Esophagus muscularis mucosa (tissue), 4 donors: ENCODE measurements at regions not wholly inside any gene's neighbourhood (a gene's known extent, or its start where the extent isn't known, plus 50 kb on each side); places are given as distances from the start of the nearest gene placed in this dataset.

Experiments
- DNase-seq: peaks from one replicate; pipeline ENCODE4 v3.0.0-alpha.2; 2017; ENCODE audit errors: extremely low spot score
- H3K27ac ChIP-seq, 4 donors: fragments of 200-600 bp; sonication (generic); replicated peaks in 1 of 4; 1 replicate in 3 of 4; 2 replicates in 1 of 4; pipeline ENCODE4 v1.5.1; 2016 to 2019; ENCODE audit warnings: mild to moderate bottlenecking in 1 of 4
- H3K27me3 ChIP-seq, 4 donors: fragments of 200-600 bp; sonication (generic); one replicate each; pipeline versions ENCODE4 v1.5.1 to v1.6.0; 2016 to 2019
- H3K36me3 ChIP-seq, 4 donors: fragments of 200-600 bp; sonication (generic); one replicate each; pipeline ENCODE4 v1.5.1; 2016 to 2019
- H3K4me1 ChIP-seq, 4 donors: fragments of 200-600 bp; sonication (generic); one replicate each; pipeline ENCODE4 v1.5.1; 2016 to 2019
- H3K4me3 ChIP-seq, 4 donors: fragments of 200-600 bp; sonication (generic); 1 replicate in 2 of 4; 2 replicates in 2 of 4; pipeline ENCODE4 v1.5.1; 2016 to 2019; ENCODE audit warnings: mild to moderate bottlenecking in 4 of 4, moderate library complexity in 1 of 4
- H3K9me3 ChIP-seq, 4 donors: fragments of 200-600 bp; sonication (generic); 1 replicate in 3 of 4; 2 replicates in 1 of 4; pipeline ENCODE4 v1.5.1; 2016 to 2019
- EP300 ChIP-seq: sonication (generic); formaldehyde crosslinking; IDR thresholded peaks from one replicate; pipeline ENCODE4 v1.6.1; 2017; ENCODE audit warnings: antibody characterized with exemption
- POLR2A ChIP-seq: fragments of 450-650 bp; IDR thresholded peaks from one replicate; pipeline ENCODE4 v1.6.1; 2017; ENCODE audit warnings: antibody characterized with exemption, moderate library complexity, mild to moderate bottlenecking, low read depth
- POLR2AphosphoS5 ChIP-seq, 2 donors: sonication (generic); formaldehyde crosslinking; IDR thresholded peaks; one replicate each; pipeline ENCODE4 v1.6.1; 2017; ENCODE audit warnings: antibody characterized with exemption in 2 of 2
- WGBS: methylation state at CpG from one replicate; pipeline ENCODE4 v1.1.5; 2018; 5-methylcytosine and 5-hydroxymethylcytosine counted together
- intact Hi-C: fragments of 100-400 bp; cut with DNase I; formaldehyde crosslinking; loops from one replicate; pipeline ENCODE4 v1.15.1; 2023
- TF ChIP-seq, protein P1 (sequence below), 3 experiments: fragments of 200-600 bp in 2 of 3; fragments of 450-650 bp in 1 of 3; sonication (generic) in 2 of 3; IDR thresholded peaks; one replicate each; pipeline ENCODE4 v1.5.1; 2017 to 2019; ENCODE audit warnings: antibody characterized with exemption in 3 of 3, mild to moderate bottlenecking in 2 of 3, moderate library complexity in 1 of 3

DNA sequence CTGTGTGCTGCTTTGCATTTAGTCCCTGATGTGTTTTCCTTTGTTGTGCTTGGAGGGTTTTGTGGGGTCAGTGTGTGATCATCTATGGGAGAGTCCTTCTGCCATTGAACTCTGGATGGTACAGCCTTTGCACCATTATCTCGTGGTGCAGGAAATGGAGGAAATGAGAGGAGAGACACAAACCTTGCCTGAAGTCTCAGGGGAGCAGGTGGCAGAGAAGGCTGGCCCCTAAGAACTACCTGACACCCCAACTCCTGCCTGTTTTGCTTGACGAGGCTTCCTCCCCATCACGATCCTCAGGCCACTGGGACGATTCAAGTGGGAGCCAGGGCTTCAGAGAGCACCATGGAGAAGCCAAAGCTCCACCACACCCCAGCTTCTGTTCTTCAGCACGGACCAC, 1316.4 kb downstream of the TBC1D22A start:
- Histone ChIP-seq H3K4me3 (no peak overlapping the region), H3K27ac (no peak overlapping the region), H3K4me1 (no peaks in the 10 kb centered on the region), H3K36me3 (no peaks in the 10 kb centered on the region), H3K9me3 (no peaks in the 10 kb centered on the region), H3K27me3 (peaks cover 0 to 25% (median 0%) of the 10 kb centered on the region in 4 donors)
- 74% methylated on average over 5 of the region's 5 CpGs for WGBS
- no peak for DNase-seq
- intact Hi-C loops, result no loop called here
- TF ChIP-seq EP300, result no peak
- no peak for TF ChIP-seq POLR2AphosphoS5 (IDR thresholded peaks at IDR 0.05)
- TF ChIP-seq, protein P1, sequence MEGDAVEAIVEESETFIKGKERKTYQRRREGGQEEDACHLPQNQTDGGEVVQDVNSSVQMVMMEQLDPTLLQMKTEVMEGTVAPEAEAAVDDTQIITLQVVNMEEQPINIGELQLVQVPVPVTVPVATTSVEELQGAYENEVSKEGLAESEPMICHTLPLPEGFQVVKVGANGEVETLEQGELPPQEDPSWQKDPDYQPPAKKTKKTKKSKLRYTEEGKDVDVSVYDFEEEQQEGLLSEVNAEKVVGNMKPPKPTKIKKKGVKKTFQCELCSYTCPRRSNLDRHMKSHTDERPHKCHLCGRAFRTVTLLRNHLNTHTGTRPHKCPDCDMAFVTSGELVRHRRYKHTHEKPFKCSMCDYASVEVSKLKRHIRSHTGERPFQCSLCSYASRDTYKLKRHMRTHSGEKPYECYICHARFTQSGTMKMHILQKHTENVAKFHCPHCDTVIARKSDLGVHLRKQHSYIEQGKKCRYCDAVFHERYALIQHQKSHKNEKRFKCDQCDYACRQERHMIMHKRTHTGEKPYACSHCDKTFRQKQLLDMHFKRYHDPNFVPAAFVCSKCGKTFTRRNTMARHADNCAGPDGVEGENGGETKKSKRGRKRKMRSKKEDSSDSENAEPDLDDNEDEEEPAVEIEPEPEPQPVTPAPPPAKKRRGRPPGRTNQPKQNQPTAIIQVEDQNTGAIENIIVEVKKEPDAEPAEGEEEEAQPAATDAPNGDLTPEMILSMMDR (IDR thresholded peaks at IDR 0.05), result no peak
- TF ChIP-seq POLR2A, result no peak

DNA sequence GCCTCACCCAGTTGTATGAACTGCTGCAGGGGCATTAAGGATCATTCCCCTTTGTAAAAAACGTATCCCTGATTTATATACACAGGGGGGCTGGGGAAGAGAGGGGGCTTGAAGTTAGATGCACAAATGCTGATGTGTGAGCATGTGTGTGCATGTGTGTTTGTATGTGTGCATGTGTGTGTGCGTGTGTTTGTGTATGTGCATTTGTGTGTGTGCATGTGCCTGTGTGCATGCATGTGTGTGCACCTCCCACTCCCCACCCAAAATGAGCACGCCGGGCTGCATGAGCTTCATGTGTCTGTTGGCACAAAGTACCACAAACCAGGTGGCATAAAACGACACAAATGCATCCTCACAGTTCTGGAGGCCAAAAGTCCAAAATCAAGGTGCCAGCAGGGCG, 1315.2 kb downstream of the TBC1D22A start:
- 82% methylated on average over 6 of the region's 6 CpGs for WGBS
- no peak for TF ChIP-seq POLR2A
- Histone ChIP-seq H3K4me1 (no peaks in the 10 kb centered on the region), H3K36me3 (no peaks in the 10 kb centered on the region), H3K9me3 (no peaks in the 10 kb centered on the region), H3K27me3 (peaks cover 0 to 28% (median 0%) of the 10 kb centered on the region in 4 donors), H3K4me3 (no peak overlapping the region), H3K27ac (no peak overlapping the region)
- intact Hi-C loops, result no loop called here
- DNase-seq, result no peak

DNA sequence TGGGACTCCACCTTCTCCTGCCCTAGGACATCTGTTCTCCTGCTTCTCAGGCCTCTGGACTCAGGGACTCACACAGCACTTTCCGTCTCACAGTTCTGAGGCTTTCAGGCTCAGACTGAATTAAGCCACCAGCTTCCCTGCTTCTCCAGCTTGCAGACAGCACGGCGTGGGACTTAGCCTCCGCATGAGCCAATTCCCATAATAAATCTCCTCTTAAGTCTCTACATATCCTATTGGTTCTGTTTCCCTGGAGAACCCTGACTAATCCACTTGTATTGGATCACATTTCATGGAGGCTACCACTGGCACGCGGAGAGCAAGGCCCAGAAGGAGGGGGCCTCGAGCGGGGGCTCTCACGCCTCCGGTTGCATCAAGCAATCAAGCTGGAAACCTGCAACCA, 1313.6 kb downstream of the TBC1D22A start:
- DNase-seq, result no peak
- intact Hi-C loops, result no loop called here
- 62% methylated on average over 10 of the region's 10 CpGs for WGBS

DNA sequence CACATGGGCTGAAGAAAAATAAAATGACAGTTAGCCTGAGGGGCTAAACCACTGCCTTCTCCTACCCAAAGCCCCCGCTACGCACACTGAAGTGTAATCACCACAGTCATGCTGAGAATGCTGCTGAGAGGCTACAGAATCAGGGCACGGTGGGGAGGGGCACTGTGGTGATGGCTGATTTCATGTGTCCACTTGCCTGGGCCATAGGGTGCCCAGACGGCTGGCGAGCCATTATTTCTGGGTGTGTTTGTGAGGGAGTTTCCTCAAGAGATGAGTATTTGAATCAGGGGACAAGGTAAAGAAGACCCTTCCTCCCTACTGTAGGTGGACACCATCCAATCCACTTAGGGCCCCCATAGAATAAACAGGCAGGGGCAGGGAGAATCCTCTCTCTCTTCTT, 1313.2 kb downstream of the TBC1D22A start:
- intact Hi-C loops, result no loop called here
- Histone ChIP-seq H3K36me3 (no peaks in the 10 kb centered on the region), H3K4me1 (no peaks in the 10 kb centered on the region), H3K27ac (no peak overlapping the region), H3K27me3 (peaks cover 0 to 28% (median 0%) of the 10 kb centered on the region in 4 donors), H3K4me3 (no peak overlapping the region), H3K9me3 (no peaks in the 10 kb centered on the region)
- no peak for DNase-seq
- no peak for TF ChIP-seq POLR2A
- TF ChIP-seq EP300, result no peak
- TF ChIP-seq, protein P1 (IDR thresholded peaks at IDR 0.05), result no peak
- TF ChIP-seq POLR2AphosphoS5 (IDR thresholded peaks at IDR 0.05), result no peak
- WGBS, result 76% methylated on average over 5 of the region's 5 CpGs

More for the DNA sequence above, 1313.6 kb downstream of the TBC1D22A start:
- TF ChIP-seq POLR2AphosphoS5 (IDR thresholded peaks at IDR 0.05), result no peak
- no peak for TF ChIP-seq EP300
- TF ChIP-seq, protein P1 (IDR thresholded peaks at IDR 0.05), result no peak
- no peak for TF ChIP-seq POLR2A
- Histone ChIP-seq H3K27ac (no peak overlapping the region), H3K36me3 (no peaks in the 10 kb centered on the region), H3K27me3 (peaks cover 0 to 28% (median 0%) of the 10 kb centered on the region in 4 donors), H3K4me1 (no peaks in the 10 kb centered on the region), H3K9me3 (no peaks in the 10 kb centered on the region), H3K4me3 (no peak overlapping the region)

DNA sequence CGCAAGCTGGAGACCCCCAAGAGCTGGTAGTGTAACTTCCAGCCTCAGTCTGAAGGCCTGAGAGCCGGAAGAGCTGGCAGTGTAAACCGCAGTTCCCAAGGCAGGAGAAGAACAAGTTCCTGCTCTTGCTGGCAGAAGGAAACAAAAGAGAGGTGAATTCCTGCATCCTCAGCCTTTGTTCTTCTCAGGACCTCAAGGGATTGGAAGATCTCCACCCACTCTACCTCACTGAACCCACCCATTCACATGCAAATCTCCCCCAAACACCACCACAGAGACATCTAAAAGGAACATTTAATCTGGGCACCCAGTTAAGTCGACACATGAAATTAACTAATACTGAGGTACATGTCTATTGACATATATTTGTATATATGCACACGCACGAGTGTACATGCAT, 1310.3 kb downstream of the TBC1D22A start:
- H3K9me3 ChIP-seq, result peaks cover 0 to 8% (median 0%) of the 10 kb centered on the region in 4 donors
- no peak overlapping the region for H3K4me3 ChIP-seq
- 60% methylated on average over 6 of the region's 6 CpGs for WGBS
- intact Hi-C loops, result no loop called here
- H3K27me3 ChIP-seq, result peaks cover 0 to 25% (median 0%) of the 10 kb centered on the region in 4 donors
- TF ChIP-seq EP300, result no peak
- TF ChIP-seq POLR2AphosphoS5 (IDR thresholded peaks at IDR 0.05), result no peak
- TF ChIP-seq, protein P1 (IDR thresholded peaks at IDR 0.05), result no peak
- H3K36me3 ChIP-seq, result no peaks in the 10 kb centered on the region
- H3K27ac ChIP-seq, result no peak overlapping the region
- DNase-seq, result no peak
- no peaks in the 10 kb centered on the region for H3K4me1 ChIP-seq
